ENCODE measurements at regions not wholly inside any gene's neighbourhood (a gene's known extent, or its start where the extent isn't known, plus 50 kb on each side); places are given as distances from the start of the nearest gene placed in this dataset.

GRCh38 chr1:174077749-174078490 is 55.8 kb upstream of the RC3H1 start:
- TF ChIP-seq POLR2A (IDR thresholded peaks at IDR 0.05) (no peak), CTCF (IDR thresholded peaks at IDR 0.05) (no peak)

Data from right lobe of liver (tissue), 4 donors.